CD4-positive, alpha-beta T cell (primary cell): ENCODE measurements at regions not wholly inside any gene's neighbourhood (a gene's known extent, or its start where the extent isn't known, plus 50 kb on each side); places are given as distances from the start of the nearest gene placed in this dataset.

Experiments
- ATAC-seq: fragments of 200-7000 bp; cut with Tn5 transposase; one replicate; pipeline ENCODE4 v1.10.0; 2022; ENCODE audit warnings: mild to moderate bottlenecking; ENCODE audit not compliant: poor library complexity
- CTCF ChIA-PET: fragments of 350-600 bp; sonication (Branson Sonifier 250); formaldehyde crosslinking; loops from one replicate; lab custom pipeline; 2021; ENCODE audit warnings: antibody characterized with exemption, inconsistent platforms; lab: Charles Lee
- POLR2A ChIA-PET: fragments of 350-600 bp; sonication (Branson Sonifier 250); formaldehyde crosslinking; loops from one replicate; lab custom pipeline; 2021; ENCODE audit warnings: antibody characterized with exemption, inconsistent platforms; lab: Charles Lee
- DNase-seq, 14 experiments: peaks; one replicate each; pipeline ENCODE4 v3.0.0-alpha.2; 2013 to 2020; ENCODE audit warnings: mixed read lengths in 2 of 14
- H3K27ac ChIP-seq, 2 donors: one replicate each; pipeline versions ENCODE4 v1.5.1 to v1.7.0; 2013; ENCODE audit warnings: low read length in 2 of 2, low read depth in 1 of 2, mild to moderate bottlenecking in 1 of 2
- H3K27me3 ChIP-seq, 2 experiments: 1 replicate in 1 of 2; 2 replicates in 1 of 2; pipeline versions ENCODE4 v1.6.1 to v1.7.0; 2013; ENCODE audit warnings: low read length in 2 of 2, control low read depth in 1 of 2, mild to moderate bottlenecking in 1 of 2, moderate library complexity in 1 of 2; ENCODE audit not compliant: insufficient read depth in 2 of 2, control insufficient read depth in 1 of 2
- H3K36me3 ChIP-seq: one replicate; pipeline ENCODE4 v1.6.1; 2013; ENCODE audit warnings: low read length, control low read depth; ENCODE audit not compliant: insufficient read depth
- H3K4me1 ChIP-seq: one replicate; pipeline ENCODE4 v1.6.1; 2013; ENCODE audit warnings: low read length, control low read depth; ENCODE audit not compliant: insufficient read depth
- H3K4me3 ChIP-seq: one replicate; pipeline ENCODE4 v1.5.1; 2013; ENCODE audit warnings: mild to moderate bottlenecking, low read length, moderate library complexity
- H3K9me3 ChIP-seq, 2 experiments: 1 replicate in 1 of 2; 2 replicates in 1 of 2; pipeline versions ENCODE4 v1.6.1 to v1.7.0; 2013; ENCODE audit warnings: low read length in 2 of 2, mild to moderate bottlenecking in 2 of 2, control low read depth in 1 of 2, moderate library complexity in 1 of 2; ENCODE audit not compliant: control insufficient read depth in 1 of 2, insufficient read depth in 1 of 2
- H3K27ac Mint-ChIP-seq: one replicate; pipeline ENCODE4 v1.8.0; 2020; ENCODE audit warnings: mixed read lengths
- H3K27me3 Mint-ChIP-seq: one replicate; pipeline ENCODE4 v1.8.0; 2021; ENCODE audit warnings: mixed read lengths
- H3K36me3 Mint-ChIP-seq: one replicate; pipeline ENCODE4 v1.8.0; 2021; ENCODE audit warnings: low read depth, mixed read lengths
- H3K4me1 Mint-ChIP-seq: one replicate; pipeline ENCODE4 v1.8.0; 2021; ENCODE audit warnings: low read depth, mixed read lengths
- H3K4me3 Mint-ChIP-seq: one replicate; pipeline ENCODE4 v1.8.0; 2020; ENCODE audit warnings: mild to moderate bottlenecking, mixed read lengths
- H3K9me3 Mint-ChIP-seq: one replicate; pipeline ENCODE4 v1.8.0; 2020; ENCODE audit warnings: mixed read lengths
- intact Hi-C, 2 experiments: fragments of 100-400 bp; cut with DNase I in 1 of 2; cut with micrococcal nuclease in 1 of 2; formaldehyde crosslinking; loops; one replicate each; pipeline versions ENCODE4 v1.15.1 to v1.9.0; 2023 to 2025; cut with DNase I, micrococcal nuclease
- TF ChIP-seq, protein P1 (sequence below): fragments of 200-600 bp; IDR thresholded peaks from one replicate; pipeline ENCODE4 v1.8.0; 2022; ENCODE audit warnings: antibody characterized with exemption, mild to moderate bottlenecking

DNA sequence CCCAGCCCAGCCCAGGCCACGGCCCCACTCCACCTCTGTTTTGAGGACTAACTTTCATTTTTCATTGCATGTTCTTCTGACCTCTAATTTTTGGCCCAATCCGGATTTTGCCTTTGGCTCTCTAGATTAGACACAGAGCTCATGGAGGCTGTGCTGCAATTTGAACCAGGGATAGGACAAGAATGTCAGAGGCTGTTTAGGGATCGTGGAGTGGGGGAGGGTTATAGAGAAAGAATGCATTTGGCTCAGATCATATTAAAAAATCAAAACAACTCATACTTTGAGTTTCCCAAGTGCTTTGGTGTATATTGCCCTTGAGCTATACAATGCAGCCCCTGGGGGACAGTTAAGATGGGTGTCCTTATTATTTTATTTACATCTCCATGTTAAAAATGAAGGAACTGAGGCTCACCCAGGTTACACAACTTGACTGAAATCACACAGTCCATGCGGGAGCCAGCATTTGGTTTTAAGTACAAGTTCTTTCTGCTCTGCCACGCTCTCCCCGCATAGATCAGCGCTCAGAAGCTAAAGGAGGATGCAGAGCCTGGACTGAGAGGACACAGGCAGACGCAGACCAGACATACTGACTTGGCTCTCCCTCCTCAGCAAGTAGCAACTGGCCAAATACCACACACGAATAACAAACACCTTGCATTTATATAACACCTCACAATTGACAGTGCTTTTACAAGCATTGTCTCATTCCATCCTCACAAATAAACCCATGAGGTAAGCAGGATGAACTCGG, 126.4 kb upstream of the RAI14 start:
- intact Hi-C loops = no loop called here
- TF ChIP-seq, protein P1, sequence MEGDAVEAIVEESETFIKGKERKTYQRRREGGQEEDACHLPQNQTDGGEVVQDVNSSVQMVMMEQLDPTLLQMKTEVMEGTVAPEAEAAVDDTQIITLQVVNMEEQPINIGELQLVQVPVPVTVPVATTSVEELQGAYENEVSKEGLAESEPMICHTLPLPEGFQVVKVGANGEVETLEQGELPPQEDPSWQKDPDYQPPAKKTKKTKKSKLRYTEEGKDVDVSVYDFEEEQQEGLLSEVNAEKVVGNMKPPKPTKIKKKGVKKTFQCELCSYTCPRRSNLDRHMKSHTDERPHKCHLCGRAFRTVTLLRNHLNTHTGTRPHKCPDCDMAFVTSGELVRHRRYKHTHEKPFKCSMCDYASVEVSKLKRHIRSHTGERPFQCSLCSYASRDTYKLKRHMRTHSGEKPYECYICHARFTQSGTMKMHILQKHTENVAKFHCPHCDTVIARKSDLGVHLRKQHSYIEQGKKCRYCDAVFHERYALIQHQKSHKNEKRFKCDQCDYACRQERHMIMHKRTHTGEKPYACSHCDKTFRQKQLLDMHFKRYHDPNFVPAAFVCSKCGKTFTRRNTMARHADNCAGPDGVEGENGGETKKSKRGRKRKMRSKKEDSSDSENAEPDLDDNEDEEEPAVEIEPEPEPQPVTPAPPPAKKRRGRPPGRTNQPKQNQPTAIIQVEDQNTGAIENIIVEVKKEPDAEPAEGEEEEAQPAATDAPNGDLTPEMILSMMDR = no peak
- no peaks in the 10 kb centered on the region for H3K4me1 Mint-ChIP-seq
- DNase-seq (no peak), ATAC-seq (no peak)
- Histone ChIP-seq H3K4me3 (no peak overlapping the region), H3K27ac (no peak overlapping the region), H3K4me1 (no peaks in the 10 kb centered on the region), H3K9me3 (no peaks in the 10 kb centered on the region), H3K36me3 (no peaks in the 10 kb centered on the region), H3K27me3 (no peaks in the 10 kb centered on the region)
- ChIA-PET POLR2A (no interaction called here), CTCF (no interaction called here)
- H3K27me3 Mint-ChIP-seq = no peaks in the 10 kb centered on the region
- H3K4me3 Mint-ChIP-seq = no peak overlapping the region
- H3K36me3 Mint-ChIP-seq = no peaks in the 10 kb centered on the region
- H3K9me3 Mint-ChIP-seq = no peaks in the 10 kb centered on the region
- no peak overlapping the region for H3K27ac Mint-ChIP-seq

GRCh38 chr5:34530637-34531036, 125.5 kb upstream of the RAI14 start:
- ChIA-PET CTCF (no interaction called here), POLR2A (no interaction called here)
- no peak overlapping the region for H3K4me3 ChIP-seq
- intact Hi-C loops = no loop called here
- no peaks in the 10 kb centered on the region for H3K4me1 ChIP-seq
- ATAC-seq = no peak
- no peaks in the 10 kb centered on the region for H3K36me3 ChIP-seq
- H3K9me3 Mint-ChIP-seq = no peaks in the 10 kb centered on the region
- no peaks in the 10 kb centered on the region for H3K9me3 ChIP-seq
- no peaks in the 10 kb centered on the region for H3K27me3 Mint-ChIP-seq
- TF ChIP-seq, protein P1 = no peak
- H3K4me1 Mint-ChIP-seq = no peaks in the 10 kb centered on the region
- no peaks in the 10 kb centered on the region for H3K27me3 ChIP-seq
- no peak overlapping the region for H3K4me3 Mint-ChIP-seq
- DNase-seq = no peak
- no peak overlapping the region for H3K27ac ChIP-seq
- H3K36me3 Mint-ChIP-seq = no peaks in the 10 kb centered on the region
- H3K27ac Mint-ChIP-seq = no peak overlapping the region

DNA sequence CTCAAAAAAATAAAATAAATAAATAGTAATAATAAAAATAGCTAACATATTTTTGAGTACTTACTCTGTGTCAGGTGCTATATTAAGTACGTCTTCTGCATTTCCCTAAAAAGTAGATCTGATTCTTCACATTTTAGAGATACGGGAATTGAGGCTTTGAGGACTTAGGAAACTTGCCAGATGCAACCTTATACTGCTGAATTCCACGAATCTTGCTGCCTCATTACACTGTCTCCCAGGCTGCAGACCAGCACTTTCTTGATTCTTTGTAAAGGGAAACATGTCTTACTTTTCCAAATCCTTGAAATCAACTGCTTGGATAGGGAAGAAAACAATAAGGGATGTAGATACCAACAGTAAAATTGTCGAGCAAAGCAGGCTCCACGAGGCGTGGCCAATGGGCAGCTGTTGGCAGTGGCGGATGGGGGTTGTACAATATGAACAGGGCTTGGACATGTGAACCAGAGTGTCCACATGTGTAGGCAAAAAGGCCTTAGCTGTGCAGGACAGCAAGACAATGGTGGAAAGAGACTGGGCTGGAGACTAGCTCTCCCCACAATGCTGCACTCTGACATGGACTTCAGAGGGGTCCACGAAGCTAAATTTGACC, 124.3 kb upstream of the RAI14 start:
- no peak for ATAC-seq
- ChIA-PET POLR2A (no interaction called here), CTCF (no interaction called here)
- no peak for DNase-seq
- Mint-ChIP-seq H3K27ac (no peak overlapping the region), H3K9me3 (no peaks in the 10 kb centered on the region), H3K4me1 (no peaks in the 10 kb centered on the region), H3K27me3 (no peaks in the 10 kb centered on the region), H3K36me3 (no peaks in the 10 kb centered on the region), H3K4me3 (no peak overlapping the region)
- Histone ChIP-seq H3K27me3 (no peaks in the 10 kb centered on the region), H3K36me3 (no peaks in the 10 kb centered on the region), H3K9me3 (no peaks in the 10 kb centered on the region), H3K4me3 (no peak overlapping the region), H3K27ac (no peak overlapping the region), H3K4me1 (no peaks in the 10 kb centered on the region)
- intact Hi-C loops = no loop called here
- TF ChIP-seq, protein P1 = no peak
